WTC11 (cell line): ENCODE measurements at regions not wholly inside any gene's neighbourhood (a gene's known extent, or its start where the extent isn't known, plus 50 kb on each side); places are given as distances from the start of the nearest gene placed in this dataset.

Experiments used
- ATAC-seq: fragments of 200-7000 bp; cut with Tn5 transposase; 2 replicates; pipeline ENCODE4 v1.10.0; 2021; ENCODE audit warnings: mild to moderate bottlenecking, moderate library complexity
- CTCF ChIA-PET: fragments of 300-600 bp; sonication (Branson Sonifier 250); formaldehyde crosslinking; loops from one replicate; lab custom pipeline; 2021; ENCODE audit warnings: antibody characterized with exemption; lab: Charles Lee
- POLR2A ChIA-PET: fragments of 350-600 bp; sonication (Branson Sonifier 250); formaldehyde crosslinking; loops from one replicate; lab custom pipeline; 2021; ENCODE audit warnings: antibody characterized with exemption; lab: Charles Lee
- DNase-seq: peaks from one replicate; pipeline ENCODE4 v3.0.0; 2021; ENCODE audit warnings: low spot score
- H3K27ac Mint-ChIP-seq: 2 replicates; pipeline ENCODE4 v1.8.0; 2021; ENCODE audit warnings: mixed read lengths
- H3K27me3 Mint-ChIP-seq: 2 replicates; pipeline ENCODE4 v1.8.0; 2021; ENCODE audit warnings: low read depth, mild to moderate bottlenecking, moderate library complexity, mixed read lengths
- H3K36me3 Mint-ChIP-seq: 2 replicates; pipeline ENCODE4 v1.8.0; 2021; ENCODE audit warnings: mixed read lengths
- H3K4me1 Mint-ChIP-seq: 2 replicates; pipeline ENCODE4 v1.8.0; 2022; ENCODE audit warnings: mixed read lengths
- H3K4me3 Mint-ChIP-seq: 2 replicates; pipeline ENCODE4 v1.8.0; 2021; ENCODE audit warnings: mild to moderate bottlenecking, moderate library complexity, mixed read lengths
- H3K9me3 Mint-ChIP-seq: 2 replicates; pipeline ENCODE4 v1.8.0; 2021; ENCODE audit warnings: mixed read lengths
- CBFB ChIP-seq: sonication (generic); formaldehyde crosslinking; IDR thresholded peaks from 2 replicates; pipeline ENCODE4 v1.8.1; 2022; ENCODE audit warnings: mild to moderate bottlenecking, low read depth, missing genetic modification reagents
- E2F5 ChIP-seq: sonication (generic); formaldehyde crosslinking; IDR thresholded peaks from 2 replicates; pipeline ENCODE4 v1.8.1; 2022; ENCODE audit warnings: mild to moderate bottlenecking, moderate library complexity, missing genetic modification reagents
- ESRRA ChIP-seq: sonication (generic); formaldehyde crosslinking; IDR thresholded peaks from 2 replicates; pipeline ENCODE4 v1.8.1; 2022; ENCODE audit warnings: mild to moderate bottlenecking, missing genetic modification reagents, borderline replicate concordance
- GRHL2 ChIP-seq: fragments of 250-450 bp; sonication (Bioruptor Pico); IDR thresholded peaks from 2 replicates; pipeline ENCODE4 v1.8.0; 2022; ENCODE audit warnings: mild to moderate bottlenecking, moderate library complexity; ENCODE audit not compliant: insufficient replicate concordance, severe bottlenecking
- GTF2I ChIP-seq: fragments of 250-450 bp; sonication (Bioruptor Pico); conservative IDR thresholded peaks from 2 replicates; pipeline ENCODE4 v1.4.0; 2021; ENCODE audit warnings: mild to moderate bottlenecking
- IRF2 ChIP-seq: sonication (generic); formaldehyde crosslinking; IDR thresholded peaks from 2 replicates; pipeline ENCODE4 v1.8.0; 2022; ENCODE audit warnings: low read depth, missing genetic modification reagents, borderline replicate concordance
- JUN ChIP-seq: sonication (generic); formaldehyde crosslinking; IDR thresholded peaks from 2 replicates; pipeline ENCODE4 v1.8.0; 2023; ENCODE audit warnings: mild to moderate bottlenecking, missing genetic modification reagents
- NFATC4 ChIP-seq: fragments of 250-450 bp; sonication (Bioruptor Pico); IDR thresholded peaks from 2 replicates; pipeline ENCODE4 v1.9.0; 2021; ENCODE audit warnings: mild to moderate bottlenecking
- NFYB ChIP-seq: sonication (generic); formaldehyde crosslinking; conservative IDR thresholded peaks from 2 replicates; pipeline ENCODE4 v1.8.0; 2022; ENCODE audit warnings: low read depth, missing genetic modification reagents
- OVOL2 ChIP-seq: fragments of 250-450 bp; sonication (Bioruptor Pico); IDR thresholded peaks from 2 replicates; pipeline ENCODE4 v1.9.0; 2021; ENCODE audit warnings: mild to moderate bottlenecking, borderline replicate concordance
- PRRX2 ChIP-seq: fragments of 250-450 bp; sonication (Bioruptor Pico); IDR thresholded peaks from 2 replicates; pipeline ENCODE4 v1.8.0; 2021; ENCODE audit warnings: mild to moderate bottlenecking
- SMAD4 ChIP-seq: sonication (generic); formaldehyde crosslinking; IDR thresholded peaks from 2 replicates; pipeline ENCODE4 v1.8.0; 2022; ENCODE audit warnings: mild to moderate bottlenecking, missing genetic modification reagents
- SOX15 ChIP-seq: fragments of 250-450 bp; sonication (Bioruptor Pico); IDR thresholded peaks from 2 replicates; pipeline ENCODE4 v1.9.0; 2021; ENCODE audit warnings: mild to moderate bottlenecking
- TP53 ChIP-seq: sonication (generic); formaldehyde crosslinking; IDR thresholded peaks from 2 replicates; pipeline ENCODE4 v1.8.1; 2023; ENCODE audit warnings: mild to moderate bottlenecking, missing genetic modification reagents
- USF2 ChIP-seq: sonication (generic); formaldehyde crosslinking; IDR thresholded peaks from 2 replicates; pipeline ENCODE4 v1.8.1; 2023; ENCODE audit warnings: mild to moderate bottlenecking, missing genetic modification reagents, moderate library complexity
- ZBTB21 ChIP-seq: sonication (generic); formaldehyde crosslinking; IDR thresholded peaks from 2 replicates; pipeline ENCODE4 v1.8.1; 2023; ENCODE audit warnings: mild to moderate bottlenecking, missing genetic modification reagents, borderline replicate concordance
- TF ChIP-seq, protein P1 (sequence below): sonication (generic); formaldehyde crosslinking; IDR thresholded peaks from 2 replicates; pipeline ENCODE4 v1.8.1; 2023; ENCODE audit warnings: mild to moderate bottlenecking, moderate library complexity, missing genetic modification reagents
- TF ChIP-seq, protein P2 (sequence below): sonication (generic); formaldehyde crosslinking; IDR thresholded peaks from 2 replicates; pipeline ENCODE4 v1.8.0; 2022; ENCODE audit warnings: mild to moderate bottlenecking, missing genetic modification reagents

- CTCF ChIA-PET = no interaction called here
- POLR2A ChIA-PET = no interaction called here
- Mint-ChIP-seq H3K9me3 (peaks cover 33% of the 10 kb centered on the region), H3K4me3 (no peak overlapping the region), H3K27me3 (peaks cover 32% of the 10 kb centered on the region), H3K27ac (no peak overlapping the region), H3K36me3 (peaks cover 11% of the 10 kb centered on the region), H3K4me1 (no peaks in the 10 kb centered on the region)
- ATAC-seq = no peak
- TF ChIP-seq USF2 (CRISPR knock-in tag) = no peak
- no peak for TF ChIP-seq CBFB (CRISPR knock-in tag)
- no peak for TF ChIP-seq SOX15 (CRISPR knock-in tag)
- TF ChIP-seq GTF2I (CRISPR knock-in tag) = no peak
- no peak for TF ChIP-seq ESRRA (CRISPR knock-in tag)
- no peak for TF ChIP-seq PRRX2 (CRISPR knock-in tag)
- no peak for TF ChIP-seq E2F5 (CRISPR knock-in tag)
- TF ChIP-seq OVOL2 = no peak
- no peak for DNase-seq
Observed at GRCh38 chr6:78505178-78505577, 362.2 kb upstream of the IRAK1BP1 start.

DNA sequence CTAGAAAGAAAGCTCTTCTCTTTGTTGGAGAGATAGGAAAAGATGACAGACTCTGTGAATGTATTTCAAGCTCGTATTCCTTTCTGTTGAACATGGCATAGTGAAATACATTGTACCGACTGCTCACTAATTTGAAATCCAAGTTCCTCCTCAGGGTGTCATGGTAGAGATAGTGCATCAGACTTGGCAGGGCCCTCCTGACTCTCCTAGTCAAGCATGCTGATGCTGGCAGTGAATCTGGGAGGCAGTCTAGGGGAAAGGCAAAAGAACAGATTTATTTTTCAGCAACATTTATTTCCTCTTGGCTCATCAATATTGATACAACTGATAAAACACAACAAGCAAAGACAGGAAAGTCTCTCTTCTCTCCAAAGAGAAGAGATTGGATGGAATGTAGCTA, 356.3 kb upstream of the IRAK1BP1 start:
- ChIA-PET POLR2A (no interaction called here), CTCF (interaction anchor here (1.3 kb wide), 1 partner anchor 99 kb away, joined by 3 read pairs; no protein-coding TSS in a partner anchor)
- Mint-ChIP-seq H3K36me3 (peaks cover 11% of the 10 kb centered on the region), H3K4me1 (no peaks in the 10 kb centered on the region), H3K4me3 (no peak overlapping the region), H3K27me3 (peaks cover 13% of the 10 kb centered on the region), H3K9me3 (peaks cover 33% of the 10 kb centered on the region), H3K27ac (no peak overlapping the region)
- no peak for DNase-seq
- TF ChIP-seq E2F5 (CRISPR knock-in tag) = no peak
- TF ChIP-seq ZBTB21 = no peak
- TF ChIP-seq NFATC4 (CRISPR knock-in tag) = no peak
- TF ChIP-seq NFYB (CRISPR knock-in tag) = no peak
- no peak for TF ChIP-seq IRF2 (CRISPR knock-in tag)
- no peak for TF ChIP-seq OVOL2
- TF ChIP-seq, protein P1, sequence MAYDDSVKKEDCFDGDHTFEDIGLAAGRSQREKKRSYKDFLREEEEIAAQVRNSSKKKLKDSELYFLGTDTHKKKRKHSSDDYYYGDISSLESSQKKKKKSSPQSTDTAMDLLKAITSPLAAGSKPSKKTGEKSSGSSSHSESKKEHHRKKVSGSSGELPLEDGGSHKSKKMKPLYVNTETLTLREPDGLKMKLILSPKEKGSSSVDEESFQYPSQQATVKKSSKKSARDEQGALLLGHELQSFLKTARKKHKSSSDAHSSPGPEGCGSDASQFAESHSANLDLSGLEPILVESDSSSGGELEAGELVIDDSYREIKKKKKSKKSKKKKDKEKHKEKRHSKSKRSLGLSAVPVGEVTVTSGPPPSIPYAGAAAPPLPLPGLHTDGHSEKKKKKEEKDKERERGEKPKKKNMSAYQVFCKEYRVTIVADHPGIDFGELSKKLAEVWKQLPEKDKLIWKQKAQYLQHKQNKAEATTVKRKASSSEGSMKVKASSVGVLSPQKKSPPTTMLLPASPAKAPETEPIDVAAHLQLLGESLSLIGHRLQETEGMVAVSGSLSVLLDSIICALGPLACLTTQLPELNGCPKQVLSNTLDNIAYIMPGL (CRISPR knock-in tag) = no peak
- no peak for TF ChIP-seq GRHL2 (CRISPR knock-in tag)
- no peak for TF ChIP-seq SMAD4
- no peak for TF ChIP-seq ESRRA (CRISPR knock-in tag)
- TF ChIP-seq, protein P2, sequence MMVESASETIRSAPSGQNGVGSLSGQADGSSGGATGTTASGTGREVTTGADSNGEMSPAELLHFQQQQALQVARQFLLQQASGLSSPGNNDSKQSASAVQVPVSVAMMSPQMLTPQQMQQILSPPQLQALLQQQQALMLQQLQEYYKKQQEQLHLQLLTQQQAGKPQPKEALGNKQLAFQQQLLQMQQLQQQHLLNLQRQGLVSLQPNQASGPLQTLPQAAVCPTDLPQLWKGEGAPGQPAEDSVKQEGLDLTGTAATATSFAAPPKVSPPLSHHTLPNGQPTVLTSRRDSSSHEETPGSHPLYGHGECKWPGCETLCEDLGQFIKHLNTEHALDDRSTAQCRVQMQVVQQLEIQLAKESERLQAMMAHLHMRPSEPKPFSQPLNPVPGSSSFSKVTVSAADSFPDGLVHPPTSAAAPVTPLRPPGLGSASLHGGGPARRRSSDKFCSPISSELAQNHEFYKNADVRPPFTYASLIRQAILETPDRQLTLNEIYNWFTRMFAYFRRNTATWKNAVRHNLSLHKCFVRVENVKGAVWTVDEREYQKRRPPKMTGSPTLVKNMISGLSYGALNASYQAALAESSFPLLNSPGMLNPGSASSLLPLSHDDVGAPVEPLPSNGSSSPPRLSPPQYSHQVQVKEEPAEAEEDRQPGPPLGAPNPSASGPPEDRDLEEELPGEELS (CRISPR knock-in tag) = no peak
- no peak for TF ChIP-seq JUN (CRISPR knock-in tag)
- no peak for TF ChIP-seq TP53 (CRISPR knock-in tag)
- TF ChIP-seq, all 79 proteins: peak for 0
- no peak for ATAC-seq
